Esophagus squamous epithelium (tissue), 5 donors: ENCODE measurements at regions not wholly inside any gene's neighbourhood (a gene's known extent, or its start where the extent isn't known, plus 50 kb on each side); places are given as distances from the start of the nearest gene placed in this dataset.

Source experiments
- DNase-seq: peaks from one replicate; lab custom pipeline; 2025; lab: John Stamatoyannopoulos, UW
- H3K27ac ChIP-seq, 4 donors: fragments of 200-600 bp; sonication (generic); one replicate each; pipeline ENCODE4 v1.5.1; 2016 to 2019; ENCODE audit warnings: mild to moderate bottlenecking in 1 of 4
- H3K27me3 ChIP-seq, 4 donors: fragments of 200-600 bp; sonication (generic); 1 replicate in 3 of 4; 2 replicates in 1 of 4; pipeline versions ENCODE4 v1.5.1 to v1.6.0; 2017 to 2021; ENCODE audit warnings: antibody characterized with exemption in 1 of 4
- H3K36me3 ChIP-seq, 3 donors: fragments of 200-600 bp; sonication (generic); one replicate each; pipeline ENCODE4 v1.5.1; 2016 to 2019
- H3K4me1 ChIP-seq, 3 donors: fragments of 200-600 bp; sonication (generic); one replicate each; pipeline ENCODE4 v1.5.1; 2017 to 2019
- H3K4me3 ChIP-seq, 4 donors: fragments of 200-600 bp; sonication (generic); 1 replicate in 3 of 4; 2 replicates in 1 of 4; pipeline ENCODE4 v1.5.1; 2016 to 2019; ENCODE audit warnings: mild to moderate bottlenecking in 2 of 4, moderate library complexity in 1 of 4
- H3K9me3 ChIP-seq, 3 donors: fragments of 200-600 bp; sonication (generic); one replicate each; pipeline ENCODE4 v1.5.1; 2016 to 2019
- CTCF ChIP-seq, 6 experiments: fragments of 450-650 bp in 4 of 6; fragments of 200-600 bp in 2 of 6; sonication (generic) in 2 of 6; IDR thresholded peaks; one replicate each; pipeline ENCODE4 v1.5.1; 2016 to 2019; ENCODE audit warnings: antibody characterized with exemption in 6 of 6, mild to moderate bottlenecking in 4 of 6, moderate library complexity in 4 of 6
- POLR2A ChIP-seq, 4 donors: fragments of 450-650 bp; IDR thresholded peaks; one replicate each; pipeline ENCODE4 v1.6.1; 2017; ENCODE audit warnings: antibody characterized with exemption in 4 of 4, mild to moderate bottlenecking in 4 of 4, moderate library complexity in 3 of 4
- WGBS, 2 donors: methylation state at CpG; one replicate each; pipeline ENCODE4 v1.1.5; 2018; 5-methylcytosine and 5-hydroxymethylcytosine counted together
- intact Hi-C: fragments of 100-400 bp; cut with DNase I; formaldehyde crosslinking; loops from one replicate; pipeline ENCODE4 v1.15.0; 2022
- donor health status: DM: yes; HTN: yes; CAD: no.

- intact Hi-C loops: no loop called here
- no peak overlapping the region for H3K4me3 ChIP-seq
- H3K27me3 ChIP-seq: no peaks in the 10 kb centered on the region
- DNase-seq: no peak
- no peaks in the 10 kb centered on the region for H3K36me3 ChIP-seq
- no peaks in the 10 kb centered on the region for H3K9me3 ChIP-seq
- WGBS, 2 donors: 90 to 92% methylated on average over 6 of the region's 6 CpGs
- H3K4me1 ChIP-seq: no peaks in the 10 kb centered on the region
- no peak for TF ChIP-seq CTCF (IDR thresholded peaks at IDR 0.05)
- TF ChIP-seq POLR2A (IDR thresholded peaks at IDR 0.05): no peak
- H3K27ac ChIP-seq: no peak overlapping the region
Measured at GRCh38 chr13:26463296-26463695, 94.2 kb upstream of the WASF3 start.

GRCh38 chr13:26463848-26464247 lies 93.6 kb upstream of the WASF3 start:
- H3K4me1 ChIP-seq: no peaks in the 10 kb centered on the region
- TF ChIP-seq CTCF (IDR thresholded peaks at IDR 0.05) (no peak), POLR2A (IDR thresholded peaks at IDR 0.05) (no peak)
- no peak overlapping the region for H3K4me3 ChIP-seq
- DNase-seq: no peak
- no peak overlapping the region for H3K27ac ChIP-seq
- H3K36me3 ChIP-seq: no peaks in the 10 kb centered on the region
- WGBS, 2 donors: 69 to 71% methylated on average over 4 of the region's 5 CpGs
- no peaks in the 10 kb centered on the region for H3K9me3 ChIP-seq
- intact Hi-C loops: no loop called here
- no peaks in the 10 kb centered on the region for H3K27me3 ChIP-seq

GRCh38 chr13:26465514-26465913 lies 92.0 kb upstream of the WASF3 start:
- TF ChIP-seq POLR2A (IDR thresholded peaks at IDR 0.05) (no peak), CTCF (IDR thresholded peaks at IDR 0.05) (no peak)
- 66 to 70% methylated on average over 7 of the region's 12 CpGs for WGBS, 2 donors
- Histone ChIP-seq H3K27me3 (no peaks in the 10 kb centered on the region), H3K4me1 (no peaks in the 10 kb centered on the region), H3K27ac (no peak overlapping the region), H3K4me3 (no peak overlapping the region), H3K36me3 (no peaks in the 10 kb centered on the region), H3K9me3 (no peaks in the 10 kb centered on the region)
- intact Hi-C loops: no loop called here
- DNase-seq: no peak

- H3K4me1 ChIP-seq: no peaks in the 10 kb centered on the region
- DNase-seq: no peak
- no peak overlapping the region for H3K27ac ChIP-seq
- H3K27me3 ChIP-seq: no peaks in the 10 kb centered on the region
- intact Hi-C loops: no loop called here
- no peaks in the 10 kb centered on the region for H3K9me3 ChIP-seq
- TF ChIP-seq CTCF (IDR thresholded peaks at IDR 0.05) (no peak), POLR2A (IDR thresholded peaks at IDR 0.05) (no peak)
- H3K36me3 ChIP-seq: no peaks in the 10 kb centered on the region
- H3K4me3 ChIP-seq: no peak overlapping the region
Measured at GRCh38 chr13:26465954-26466353, 91.5 kb upstream of the WASF3 start.

GRCh38 chr13:26468265-26468801 lies 89.2 kb upstream of the WASF3 start:
- no peak overlapping the region for H3K27ac ChIP-seq
- H3K4me1 ChIP-seq: no peaks in the 10 kb centered on the region
- DNase-seq: no peak
- H3K4me3 ChIP-seq: no peak overlapping the region
- TF ChIP-seq CTCF (IDR thresholded peaks at IDR 0.05): no peak
- no peak for TF ChIP-seq POLR2A (IDR thresholded peaks at IDR 0.05)
- WGBS, 2 donors: 31 to 42% methylated on average over 6 of the region's 6 CpGs
- intact Hi-C loops: no loop called here
- H3K36me3 ChIP-seq: no peaks in the 10 kb centered on the region
- no peaks in the 10 kb centered on the region for H3K9me3 ChIP-seq
- no peaks in the 10 kb centered on the region for H3K27me3 ChIP-seq
